Transverse colon (tissue), 3 donors: ENCODE measurements at regions not wholly inside any gene's neighbourhood (a gene's known extent, or its start where the extent isn't known, plus 50 kb on each side); places are given as distances from the start of the nearest gene placed in this dataset.

Experiments
- CTCF ChIP-seq, 5 experiments: fragments of 200-600 bp in 3 of 5; fragments of 450-650 bp in 2 of 5; sonication (generic) in 3 of 5; IDR thresholded peaks; 1 replicate in 2 of 5; 2 replicates in 3 of 5; pipeline ENCODE4 v1.5.1; 2016 to 2017; ENCODE audit warnings: antibody characterized with exemption in 5 of 5, inconsistent platforms in 3 of 5, mild to moderate bottlenecking in 2 of 5, moderate library complexity in 1 of 5
- POLR2A ChIP-seq: fragments of 450-650 bp; IDR thresholded peaks from one replicate; pipeline ENCODE4 v1.6.1; 2016; ENCODE audit warnings: antibody characterized with exemption, mild to moderate bottlenecking, moderate library complexity

- TF ChIP-seq POLR2A, result no peak
- no peak for TF ChIP-seq CTCF (IDR thresholded peaks at IDR 0.05)
Observed at GRCh38 chr17:14947671-14948070, 317.5 kb downstream of the PMP22 start.
